GM18867 (cell line): ENCODE measurements at regions not wholly inside any gene's neighbourhood (a gene's known extent, or its start where the extent isn't known, plus 50 kb on each side); places are given as distances from the start of the nearest gene placed in this dataset.

ENCODE experiments used
- ATAC-seq: cut with Tn5 transposase; IDR thresholded peaks from one replicate; pipeline ENCODE4 v1.9.1; 2021; ENCODE audit warnings: mild to moderate bottlenecking, moderate library complexity; ENCODE audit not compliant: unreplicated experiment

DNA sequence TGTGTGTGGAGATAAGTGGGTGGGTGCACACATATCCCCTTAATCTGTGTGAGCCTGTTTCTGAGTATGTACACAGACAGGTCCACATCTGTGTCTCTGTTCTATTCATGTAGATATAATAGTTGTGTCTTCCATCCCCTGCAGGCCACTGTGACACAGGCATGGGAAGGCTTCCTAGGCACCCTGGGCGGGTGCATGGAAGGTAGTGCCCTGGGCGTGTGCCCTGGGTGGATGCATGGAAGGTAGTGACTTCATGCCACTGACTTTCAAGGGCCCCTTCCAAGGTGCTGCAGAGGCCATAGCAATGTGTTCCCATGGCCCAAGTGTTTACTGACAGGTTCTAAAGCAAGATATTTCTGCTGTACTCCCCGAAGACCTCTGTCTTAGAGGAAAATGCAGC is 462.5 kb upstream of the HS6ST1 start:
- no peak for ATAC-seq

GRCh38 chr2:128781585-128782385 is 463.1 kb upstream of the HS6ST1 start:
- ATAC-seq, result no peak

DNA sequence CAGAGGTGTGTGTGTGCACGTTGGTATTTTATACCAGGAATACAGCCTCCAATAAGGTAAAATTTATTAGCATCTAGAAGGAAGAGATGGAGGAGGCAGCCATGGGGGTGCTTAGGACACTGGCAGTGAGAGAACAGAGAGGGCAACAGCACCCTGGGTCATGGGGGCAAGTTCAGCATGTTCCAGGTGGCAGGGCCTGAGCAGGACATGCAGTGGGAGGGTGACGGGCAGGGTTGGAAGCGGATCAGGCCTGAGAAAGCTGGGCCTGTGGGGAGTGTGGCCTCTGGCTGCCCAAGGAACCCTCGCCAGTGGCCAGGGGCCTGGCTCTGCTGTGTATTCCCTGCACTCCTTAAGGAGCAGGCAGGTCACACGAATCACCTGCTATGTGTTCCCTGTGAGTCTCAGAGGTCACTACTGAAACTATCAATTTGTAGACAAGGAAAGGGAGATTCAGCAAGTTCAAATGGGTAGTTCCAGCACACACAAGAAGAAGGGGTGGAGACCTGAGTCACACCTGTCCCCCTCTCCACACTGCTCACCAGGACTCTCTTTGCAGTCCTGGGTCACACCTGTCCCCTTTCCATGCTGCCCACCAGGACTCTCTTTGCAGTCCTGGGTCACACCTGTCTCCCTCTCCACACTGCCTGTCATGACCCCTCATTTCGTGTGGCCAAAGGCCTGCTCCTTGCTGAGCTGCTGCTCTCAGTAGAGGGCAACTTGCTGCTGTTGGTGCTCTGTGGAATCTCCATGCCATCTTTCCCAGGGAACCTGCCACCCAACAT is 463.9 kb upstream of the HS6ST1 start:
- no peak for ATAC-seq

DNA sequence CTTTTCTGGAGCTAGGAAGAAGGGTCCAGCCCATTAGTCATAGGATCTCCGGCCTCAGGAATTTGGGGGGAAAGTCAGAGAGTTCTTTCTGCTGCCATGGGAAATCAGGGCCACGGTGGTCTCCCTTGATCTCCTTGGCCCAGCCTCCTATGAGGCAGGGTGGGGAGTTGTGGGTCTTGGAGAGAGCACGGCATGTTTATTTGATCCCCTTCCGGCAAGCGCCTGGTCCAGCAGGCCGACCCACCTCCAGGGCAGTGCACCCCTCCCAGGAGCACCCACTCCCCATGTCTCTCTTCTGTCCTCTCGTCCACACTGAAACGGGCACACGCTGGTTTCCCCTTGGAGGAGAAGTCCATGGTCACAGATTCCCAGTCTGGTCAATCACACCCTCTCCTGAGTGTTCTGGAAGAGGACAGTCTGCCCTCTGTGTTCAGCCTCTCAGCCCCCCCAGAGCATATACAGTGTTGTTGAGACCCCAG is 464.6 kb upstream of the HS6ST1 start:
- ATAC-seq, result no peak

- no peak for ATAC-seq
Measured at GRCh38 chr2:128783896-128784295, 465.2 kb upstream of the HS6ST1 start.

GRCh38 chr2:128784626-128785306 is 466.1 kb upstream of the HS6ST1 start:
- ATAC-seq, result no peak

GRCh38 chr2:128786316-128786715 is 467.6 kb upstream of the HS6ST1 start:
- ATAC-seq, result no peak

GRCh38 chr2:128786741-128787478 is 468.2 kb upstream of the HS6ST1 start:
- no peak for ATAC-seq

GRCh38 chr2:128787616-128788015 is 468.9 kb upstream of the HS6ST1 start:
- ATAC-seq, result no peak

DNA sequence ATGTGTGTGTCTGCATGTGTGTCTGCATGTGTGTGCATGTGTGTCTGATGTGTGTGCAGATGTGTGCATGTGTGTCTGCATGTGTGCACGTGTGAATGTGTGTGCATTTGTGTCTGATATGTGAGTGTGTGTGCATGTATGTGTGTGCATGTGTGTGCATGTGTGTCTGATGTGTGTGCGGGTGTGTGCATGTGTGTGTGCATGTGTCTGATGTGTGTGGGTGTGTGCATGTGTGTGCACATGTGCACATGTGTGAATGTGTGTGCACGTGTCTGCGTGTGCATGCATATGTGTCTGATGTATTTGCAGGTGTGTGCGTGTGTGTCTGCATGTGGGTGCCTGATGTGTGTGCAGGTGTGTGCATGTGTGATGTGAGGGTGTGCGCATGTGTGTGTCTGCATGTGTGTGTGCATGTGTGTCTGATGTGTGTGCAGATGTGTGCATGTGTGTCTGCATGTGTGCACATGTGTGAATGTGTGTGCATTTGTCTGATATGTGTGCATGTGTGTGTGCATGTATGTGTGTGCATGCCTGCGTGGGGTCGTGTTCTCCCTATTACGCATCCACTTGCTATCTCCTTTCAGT is 470.1 kb upstream of the HS6ST1 start:
- ATAC-seq, result no peak

DNA sequence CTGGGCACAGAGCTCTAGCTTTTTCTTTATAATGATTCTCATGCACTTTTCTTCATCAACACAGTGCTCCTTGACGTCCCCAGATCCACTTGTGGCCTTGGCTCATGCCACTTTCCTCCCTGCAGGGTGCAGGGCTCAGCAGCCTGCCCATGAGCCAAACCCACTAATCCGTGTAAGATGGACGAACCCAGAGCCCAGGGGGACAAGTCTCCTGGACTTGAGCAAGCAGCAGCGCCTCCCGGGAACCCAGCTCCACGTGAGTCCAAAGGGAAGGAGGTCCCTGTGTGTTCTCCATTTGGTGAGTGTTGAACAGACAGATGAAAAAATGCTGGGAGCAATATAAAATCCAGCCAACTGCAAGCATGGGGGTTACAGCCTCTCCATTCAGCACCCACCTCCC is 470.6 kb upstream of the HS6ST1 start:
- no peak for ATAC-seq

- ATAC-seq, result no peak
Measured at GRCh38 chr2:128789776-128790455, 471.2 kb upstream of the HS6ST1 start.

GRCh38 chr2:128790541-128791001 is 471.9 kb upstream of the HS6ST1 start:
- ATAC-seq, result no peak

DNA sequence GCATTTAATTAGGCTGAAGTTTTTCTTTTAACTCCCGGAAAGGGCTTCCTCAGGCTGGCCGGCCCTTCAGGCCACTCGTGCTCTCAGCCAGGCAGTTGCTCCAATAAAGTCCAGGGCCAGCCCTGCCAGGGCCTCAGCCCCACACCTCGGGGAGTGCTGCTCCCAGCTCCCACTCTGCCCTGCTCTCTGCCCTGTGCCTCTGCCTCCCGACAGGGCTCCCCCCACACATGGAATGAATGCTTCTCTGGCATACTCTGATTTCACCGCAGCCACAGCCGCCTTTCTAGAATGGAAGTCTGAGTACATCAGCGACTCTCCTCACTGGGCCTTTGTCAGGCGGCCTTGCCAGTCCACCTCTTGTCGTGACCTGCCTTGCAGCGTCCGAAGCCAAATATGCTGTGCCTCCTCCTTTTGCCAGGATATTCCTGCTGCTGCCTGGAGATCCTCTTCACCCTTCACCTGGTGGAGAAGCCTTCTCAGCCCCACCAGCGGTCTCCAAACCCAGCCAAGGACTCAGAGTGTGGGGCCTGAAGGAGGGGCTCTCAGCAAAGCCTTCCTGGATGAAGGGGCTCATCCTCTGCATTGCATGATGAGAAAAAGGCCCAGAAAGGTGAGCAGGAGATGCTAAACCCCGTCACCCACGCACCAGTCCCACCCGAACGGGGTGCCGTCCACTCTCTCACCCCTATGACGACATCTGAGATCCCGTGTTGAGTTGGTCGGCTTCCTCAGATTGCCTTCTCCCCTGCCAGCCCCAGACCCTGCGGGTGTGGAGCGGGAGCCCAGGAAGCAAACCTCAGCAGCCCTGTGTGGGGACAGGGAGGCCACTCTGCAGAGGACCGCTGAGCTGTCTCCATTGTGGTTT is 472.7 kb upstream of the HS6ST1 start:
- ATAC-seq, result no peak

- ATAC-seq, result no peak
Measured at GRCh38 chr2:128791985-128792320, 473.3 kb upstream of the HS6ST1 start.

GRCh38 chr2:128792476-128793054 is 473.9 kb upstream of the HS6ST1 start:
- no peak for ATAC-seq

DNA sequence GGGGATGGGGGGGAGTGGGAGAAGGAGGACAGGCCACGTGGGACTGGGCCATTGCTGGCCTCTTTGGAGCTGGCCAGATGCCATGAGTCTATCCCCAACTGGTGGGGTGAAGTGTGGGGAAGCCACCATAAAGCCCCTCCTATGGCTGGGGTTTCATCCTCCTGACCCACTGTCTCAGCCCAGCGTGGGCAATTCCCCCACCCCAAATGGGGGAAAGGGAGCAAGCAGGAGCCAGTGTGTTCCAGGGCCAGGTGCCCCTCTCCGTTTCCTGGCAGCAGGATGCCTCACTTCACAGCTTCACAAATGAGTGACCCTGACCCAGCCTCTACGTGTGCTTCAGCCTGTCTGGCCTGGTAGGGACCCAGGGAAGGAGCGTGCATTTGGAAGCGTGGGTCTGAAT is 474.7 kb upstream of the HS6ST1 start:
- no peak for ATAC-seq

DNA sequence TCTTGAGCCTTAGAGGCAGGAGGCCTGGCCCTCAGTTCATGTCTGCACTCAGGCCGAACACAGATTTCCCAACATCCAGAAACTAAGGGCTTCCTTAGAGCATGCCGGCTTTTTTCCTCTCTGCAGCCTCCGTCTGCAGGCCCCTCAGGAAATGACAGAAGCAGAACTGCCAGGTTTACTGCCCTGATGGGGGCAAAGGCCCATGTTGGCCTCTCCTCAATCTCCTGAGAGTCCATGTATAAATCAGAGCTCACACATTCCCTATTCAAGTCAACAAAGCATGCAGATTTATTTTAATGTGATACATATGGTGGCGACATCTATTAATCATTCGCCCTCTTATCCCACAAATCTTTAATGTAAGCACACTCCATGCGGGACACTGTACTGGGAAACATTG is 475.6 kb upstream of the HS6ST1 start:
- ATAC-seq, result no peak

DNA sequence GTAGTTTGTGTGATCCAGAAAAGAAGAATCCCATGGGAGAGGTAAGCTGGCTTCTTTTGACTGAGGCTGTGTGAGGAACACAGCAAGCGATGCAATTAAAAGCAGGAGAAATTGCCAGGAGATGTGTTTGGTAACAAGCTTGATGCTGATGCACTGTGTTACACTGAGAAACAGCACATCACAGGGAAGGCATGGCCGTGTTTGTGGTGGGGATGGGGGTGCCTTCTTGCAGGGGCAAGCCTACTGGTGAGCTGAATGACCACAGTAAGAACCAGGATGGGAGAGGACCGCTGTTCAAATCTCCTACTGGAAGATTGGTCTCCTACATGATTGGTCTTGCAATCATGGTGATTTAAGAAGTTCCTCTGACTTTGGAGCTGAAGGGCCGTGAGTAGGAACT is 477.7 kb upstream of the HS6ST1 start:
- no peak for ATAC-seq
